HCT116 (cell line): ENCODE measurements at regions not wholly inside any gene's neighbourhood (a gene's known extent, or its start where the extent isn't known, plus 50 kb on each side); places are given as distances from the start of the nearest gene placed in this dataset.

Experiments
- ATAC-seq: fragments of 200-7000 bp; cut with Tn5 transposase; 2 replicates; pipeline ENCODE4 v1.9.1; 2020; ENCODE audit warnings: mild to moderate bottlenecking, moderate library complexity
- BruUV-seq: library from RNA; stranded (reverse); fragments of 400-500 nt; replicated peaks from 2 replicates; lab custom pipeline; 2021; lab: Mats Ljungman, UMichigan
- CTCF ChIA-PET: fragments of 300-600 bp; sonication (Branson Sonifier 250); formaldehyde crosslinking; loops from one replicate; lab custom pipeline; 2021; ENCODE audit warnings: antibody characterized with exemption; lab: Charles Lee
- POLR2A ChIA-PET: fragments of 300-600, 350-600 bp; sonication (Branson Sonifier 250); formaldehyde crosslinking; loops from one replicate; lab custom pipeline; 2021; ENCODE audit warnings: antibody characterized with exemption; lab: Charles Lee
- RAD21 ChIA-PET, 2 experiments: fragments of 300-600 bp; sonication (Branson Sonifier 250); formaldehyde crosslinking; loops; one replicate each; lab custom pipeline; 2023; ENCODE audit warnings: low total read pairs in 2 of 2; ENCODE audit not compliant: uncharacterized antibody in 2 of 2, unreplicated experiment in 2 of 2, low non-redundant PET in 1 of 2; lab: Charles Lee
- DNase-seq: peaks from one replicate; pipeline ENCODE4 v3.0.0-alpha.2; 2010; ENCODE audit warnings: low read depth, low spot score
- H2AFZ ChIP-seq: fragments of 200-600 bp; shearing (Covaris generic), sonication (generic); 2 replicates; pipeline ENCODE4 v1.6.1; 2017; ENCODE audit warnings: low read depth, mixed run types, mixed read lengths, antibody characterized with exemption, low read length; ENCODE audit not compliant: poor library complexity, severe bottlenecking
- H3K27ac ChIP-seq: 2 replicates; pipeline ENCODE4 v1.5.1; 2012; ENCODE audit warnings: low read depth, low read length
- H3K27me3 ChIP-seq: fragments of 200-600 bp; sonication (generic); 2 replicates; pipeline ENCODE4 v1.6.1; 2016; ENCODE audit warnings: mixed run types, low read length, mixed read lengths; ENCODE audit not compliant: insufficient read depth
- H3K36me3 ChIP-seq, 2 experiments: fragments of 200-500 bp in 1 of 2; fragments of 200-600 bp in 1 of 2; sonication (Bioruptor generic) in 1 of 2; sonication (generic) in 1 of 2; 2 replicates each; pipeline versions ENCODE4 v1.5.1 to v1.6.1; 2014 to 2016; ENCODE audit warnings: low read length in 2 of 2, inconsistent platforms in 1 of 2, mixed read lengths in 1 of 2, mixed run types in 1 of 2; ENCODE audit not compliant: insufficient read depth in 2 of 2, control insufficient read depth in 1 of 2
- H3K4me1 ChIP-seq, 2 experiments: fragments of 200-600 bp in 1 of 2; sonication (generic) in 1 of 2; 2 replicates each; pipeline versions ENCODE4 v1.5.1 to v1.6.1; 2012 to 2017; ENCODE audit warnings: low read length in 2 of 2, inconsistent platforms in 1 of 2, mild to moderate bottlenecking in 1 of 2, mixed read lengths in 1 of 2, mixed run types in 1 of 2, moderate library complexity in 1 of 2; ENCODE audit not compliant: insufficient read depth in 2 of 2, control insufficient read depth in 1 of 2
- H3K4me2 ChIP-seq: fragments of 200-600 bp; sonication (generic); 2 replicates; pipeline ENCODE4 v1.6.1; 2017; ENCODE audit warnings: mixed run types, low read length, mixed read lengths
- H3K4me3 ChIP-seq, 2 experiments: fragments of 200-600 bp in 1 of 2; sonication (generic) in 1 of 2; replicated peaks in 1 of 2; 2 replicates each; pipeline ENCODE4 v1.5.1; 2011 to 2016; ENCODE audit warnings: low read length in 2 of 2, control low read depth in 1 of 2, low read depth in 1 of 2, mild to moderate bottlenecking in 1 of 2, mixed read lengths in 1 of 2, mixed run types in 1 of 2
- H3K79me2 ChIP-seq: fragments of 200-600 bp; sonication (generic); 2 replicates; pipeline ENCODE4 v1.6.1; 2017; ENCODE audit warnings: mild to moderate bottlenecking, mixed run types, low read length, moderate library complexity, mixed read lengths; ENCODE audit not compliant: insufficient read depth
- H3K9ac ChIP-seq: fragments of 200-600 bp; sonication (generic); 2 replicates; pipeline ENCODE4 v1.6.1; 2016; ENCODE audit warnings: low read length, mixed read lengths
- H3K9me2 ChIP-seq: fragments of 200-600 bp; sonication (generic), shearing (Covaris generic); 2 replicates; pipeline ENCODE4 v1.6.1; 2017; ENCODE audit warnings: mixed run types, mild to moderate bottlenecking, moderate library complexity; ENCODE audit not compliant: insufficient read depth
- H3K9me3 ChIP-seq, 2 experiments: fragments of 200-500 bp in 1 of 2; fragments of 200-600 bp in 1 of 2; sonication (Bioruptor generic) in 1 of 2; sonication (generic) in 1 of 2; 2 replicates each; pipeline ENCODE4 v1.6.1; 2014 to 2017; ENCODE audit warnings: low read length in 2 of 2, mixed read lengths in 2 of 2, inconsistent platforms in 1 of 2, low read depth in 1 of 2, mild to moderate bottlenecking in 1 of 2, mixed run types in 1 of 2, moderate library complexity in 1 of 2; ENCODE audit not compliant: control insufficient read depth in 1 of 2, insufficient read depth in 1 of 2
- H4K20me1 ChIP-seq: fragments of 200-600 bp; sonication (generic), shearing (Covaris generic); 2 replicates; pipeline ENCODE4 v1.6.1; 2017; ENCODE audit warnings: mixed run types, mild to moderate bottlenecking, moderate library complexity; ENCODE audit not compliant: insufficient read depth
- CBX3 ChIP-seq: IDR thresholded peaks from 2 replicates; pipeline ENCODE4 v1.6.1; 2012; ENCODE audit warnings: low read depth
- ELF1 ChIP-seq: IDR thresholded peaks from 2 replicates; pipeline ENCODE4 v1.6.1; 2012; ENCODE audit warnings: low read depth, borderline replicate concordance
- FOSL1 ChIP-seq: IDR thresholded peaks from 2 replicates; pipeline ENCODE4 v1.6.1; 2012; ENCODE audit warnings: low read depth
- POLR2A ChIP-seq: IDR thresholded peaks from 2 replicates; pipeline ENCODE4 v1.7.0; 2011; ENCODE audit warnings: borderline replicate concordance; ENCODE audit not compliant: insufficient read depth, insufficient read length; ENCODE audit errors: extremely low read depth
- POLR2AphosphoS5 ChIP-seq: IDR thresholded peaks from 2 replicates; pipeline ENCODE4 v1.6.1; 2011; ENCODE audit warnings: mild to moderate bottlenecking, low read depth, low read length, moderate library complexity
- SIN3A ChIP-seq: IDR thresholded peaks from 2 replicates; pipeline ENCODE4 v1.6.1; 2012; ENCODE audit warnings: low read depth
- SP1 ChIP-seq: IDR thresholded peaks from 2 replicates; pipeline ENCODE4 v1.6.1; 2012; ENCODE audit warnings: low read depth
- TCF7L2 ChIP-seq: IDR thresholded peaks from 2 replicates; pipeline ENCODE4 v1.7.0; 2011; ENCODE audit warnings: borderline replicate concordance, inconsistent platforms; ENCODE audit not compliant: insufficient read depth, insufficient read length; ENCODE audit errors: extremely low read depth
- ZBTB33 ChIP-seq: IDR thresholded peaks from 2 replicates; pipeline ENCODE4 v1.6.1; 2011; ENCODE audit warnings: mild to moderate bottlenecking, low read length, moderate library complexity; ENCODE audit not compliant: insufficient replicate concordance; ENCODE audit errors: extremely low read depth
- ZFX ChIP-seq: fragments of 450-650 bp; IDR thresholded peaks from 2 replicates; pipeline ENCODE4 v1.6.1; 2017
- intact Hi-C: fragments of 100-400 bp; cut with micrococcal nuclease; formaldehyde crosslinking; loops from 2 replicates; pipeline ENCODE4 v1.10.0; 2022
- TF ChIP-seq, protein P1 (sequence below), 3 experiments: fragments of 200-600 bp in 1 of 3; sonication (generic) in 1 of 3; IDR thresholded peaks in 2 of 3; conservative IDR thresholded peaks in 1 of 3; 2 replicates each; pipeline ENCODE4 v1.5.1; 2012 to 2017; ENCODE audit warnings: low read depth in 2 of 3, low read length in 2 of 3, antibody characterized with exemption in 1 of 3, borderline replicate concordance in 1 of 3, control low read depth in 1 of 3, mild to moderate bottlenecking in 1 of 3, mixed read lengths in 1 of 3, mixed run types in 1 of 3, moderate library complexity in 1 of 3; ENCODE audit not compliant: insufficient read depth in 1 of 3
- TF ChIP-seq, protein P2 (sequence below): IDR thresholded peaks from 2 replicates; pipeline ENCODE4 v1.6.1; 2012; ENCODE audit warnings: low read depth
- TF ChIP-seq, protein P3 (sequence below): IDR thresholded peaks from 2 replicates; pipeline ENCODE4 v1.6.1; 2012
- TF ChIP-seq, protein P4 (sequence below): IDR thresholded peaks from 2 replicates; pipeline ENCODE4 v1.6.1; 2012

- H3K36me3 ChIP-seq: no peaks in the 10 kb centered on the region
- CTCF ChIA-PET: no interaction called here
- no peak overlapping the region for H2AFZ ChIP-seq
- peaks cover 10 to 11% of the 10 kb centered on the region in 2 experiments; a peak in 3 of 4 replicates for H3K4me1 ChIP-seq
- H3K9ac ChIP-seq: no peak overlapping the region
- RAD21 ChIA-PET: no interaction called here
- no peak overlapping the region for H3K4me2 ChIP-seq
- no TSS peak for BruUV-seq
- no peaks in the 10 kb centered on the region for H3K27me3 ChIP-seq
- no peaks in the 10 kb centered on the region for H3K79me2 ChIP-seq
- H3K9me3 ChIP-seq: no peaks in the 10 kb centered on the region
- POLR2A ChIA-PET: no interaction called here
- no peak for DNase-seq
- H4K20me1 ChIP-seq: no peaks in the 10 kb centered on the region
- no peak overlapping the region for H3K4me3 ChIP-seq
- H3K9me2 ChIP-seq: no peaks in the 10 kb centered on the region
- H3K27ac ChIP-seq: no peak overlapping the region
- ATAC-seq: no peak
- intact Hi-C loops: no loop called here
- TF ChIP-seq, protein P1, sequence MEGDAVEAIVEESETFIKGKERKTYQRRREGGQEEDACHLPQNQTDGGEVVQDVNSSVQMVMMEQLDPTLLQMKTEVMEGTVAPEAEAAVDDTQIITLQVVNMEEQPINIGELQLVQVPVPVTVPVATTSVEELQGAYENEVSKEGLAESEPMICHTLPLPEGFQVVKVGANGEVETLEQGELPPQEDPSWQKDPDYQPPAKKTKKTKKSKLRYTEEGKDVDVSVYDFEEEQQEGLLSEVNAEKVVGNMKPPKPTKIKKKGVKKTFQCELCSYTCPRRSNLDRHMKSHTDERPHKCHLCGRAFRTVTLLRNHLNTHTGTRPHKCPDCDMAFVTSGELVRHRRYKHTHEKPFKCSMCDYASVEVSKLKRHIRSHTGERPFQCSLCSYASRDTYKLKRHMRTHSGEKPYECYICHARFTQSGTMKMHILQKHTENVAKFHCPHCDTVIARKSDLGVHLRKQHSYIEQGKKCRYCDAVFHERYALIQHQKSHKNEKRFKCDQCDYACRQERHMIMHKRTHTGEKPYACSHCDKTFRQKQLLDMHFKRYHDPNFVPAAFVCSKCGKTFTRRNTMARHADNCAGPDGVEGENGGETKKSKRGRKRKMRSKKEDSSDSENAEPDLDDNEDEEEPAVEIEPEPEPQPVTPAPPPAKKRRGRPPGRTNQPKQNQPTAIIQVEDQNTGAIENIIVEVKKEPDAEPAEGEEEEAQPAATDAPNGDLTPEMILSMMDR (IDR thresholded peaks at IDR 0.05 in 2 of 3, conservative IDR thresholded peaks at IDR 0.05 in 1 of 3; ENCODE audit: borderline replicate concordance in 1 of 3, insufficient read depth in 1 of 3, low read depth in 2 of 3, low read length in 2 of 3): no peak
- no peak for TF ChIP-seq SIN3A
- no peak for TF ChIP-seq ZBTB33
- TF ChIP-seq TCF7L2: no peak
- TF ChIP-seq CBX3: no peak
- TF ChIP-seq SP1: no peak
- no peak for TF ChIP-seq POLR2AphosphoS5
- TF ChIP-seq POLR2A: no peak
- no peak for TF ChIP-seq FOSL1
- TF ChIP-seq ZFX: no peak
- TF ChIP-seq, protein P2, sequence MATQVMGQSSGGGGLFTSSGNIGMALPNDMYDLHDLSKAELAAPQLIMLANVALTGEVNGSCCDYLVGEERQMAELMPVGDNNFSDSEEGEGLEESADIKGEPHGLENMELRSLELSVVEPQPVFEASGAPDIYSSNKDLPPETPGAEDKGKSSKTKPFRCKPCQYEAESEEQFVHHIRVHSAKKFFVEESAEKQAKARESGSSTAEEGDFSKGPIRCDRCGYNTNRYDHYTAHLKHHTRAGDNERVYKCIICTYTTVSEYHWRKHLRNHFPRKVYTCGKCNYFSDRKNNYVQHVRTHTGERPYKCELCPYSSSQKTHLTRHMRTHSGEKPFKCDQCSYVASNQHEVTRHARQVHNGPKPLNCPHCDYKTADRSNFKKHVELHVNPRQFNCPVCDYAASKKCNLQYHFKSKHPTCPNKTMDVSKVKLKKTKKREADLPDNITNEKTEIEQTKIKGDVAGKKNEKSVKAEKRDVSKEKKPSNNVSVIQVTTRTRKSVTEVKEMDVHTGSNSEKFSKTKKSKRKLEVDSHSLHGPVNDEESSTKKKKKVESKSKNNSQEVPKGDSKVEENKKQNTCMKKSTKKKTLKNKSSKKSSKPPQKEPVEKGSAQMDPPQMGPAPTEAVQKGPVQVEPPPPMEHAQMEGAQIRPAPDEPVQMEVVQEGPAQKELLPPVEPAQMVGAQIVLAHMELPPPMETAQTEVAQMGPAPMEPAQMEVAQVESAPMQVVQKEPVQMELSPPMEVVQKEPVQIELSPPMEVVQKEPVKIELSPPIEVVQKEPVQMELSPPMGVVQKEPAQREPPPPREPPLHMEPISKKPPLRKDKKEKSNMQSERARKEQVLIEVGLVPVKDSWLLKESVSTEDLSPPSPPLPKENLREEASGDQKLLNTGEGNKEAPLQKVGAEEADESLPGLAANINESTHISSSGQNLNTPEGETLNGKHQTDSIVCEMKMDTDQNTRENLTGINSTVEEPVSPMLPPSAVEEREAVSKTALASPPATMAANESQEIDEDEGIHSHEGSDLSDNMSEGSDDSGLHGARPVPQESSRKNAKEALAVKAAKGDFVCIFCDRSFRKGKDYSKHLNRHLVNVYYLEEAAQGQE: no peak
- TF ChIP-seq, protein P3, sequence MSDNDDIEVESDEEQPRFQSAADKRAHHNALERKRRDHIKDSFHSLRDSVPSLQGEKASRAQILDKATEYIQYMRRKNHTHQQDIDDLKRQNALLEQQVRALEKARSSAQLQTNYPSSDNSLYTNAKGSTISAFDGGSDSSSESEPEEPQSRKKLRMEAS: no peak
- TF ChIP-seq, protein P4, sequence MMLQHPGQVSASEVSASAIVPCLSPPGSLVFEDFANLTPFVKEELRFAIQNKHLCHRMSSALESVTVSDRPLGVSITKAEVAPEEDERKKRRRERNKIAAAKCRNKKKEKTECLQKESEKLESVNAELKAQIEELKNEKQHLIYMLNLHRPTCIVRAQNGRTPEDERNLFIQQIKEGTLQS: no peak
- no peak for TF ChIP-seq ELF1
Measured at GRCh38 chr2:239463541-239464165, 62.8 kb upstream of the HDAC4 start.
